GM19397 (cell line): ENCODE measurements at regions not wholly inside any gene's neighbourhood (a gene's known extent, or its start where the extent isn't known, plus 50 kb on each side); places are given as distances from the start of the nearest gene placed in this dataset.
"Not testable (repeated sequence)": the region's sequence is repeated elsewhere in the genome, so short reads cannot be mapped to it uniquely, and the experiment has no call there.

Source experiments
- ATAC-seq: cut with Tn5 transposase; IDR thresholded peaks from one replicate; pipeline ENCODE4 v1.9.1; 2021; ENCODE audit warnings: mild to moderate bottlenecking, moderate library complexity; ENCODE audit not compliant: unreplicated experiment

- ATAC-seq: no peak
Measured at GRCh38 chr10:130261306-130261705, 125.1 kb downstream of the GLRX3 start.

DNA sequence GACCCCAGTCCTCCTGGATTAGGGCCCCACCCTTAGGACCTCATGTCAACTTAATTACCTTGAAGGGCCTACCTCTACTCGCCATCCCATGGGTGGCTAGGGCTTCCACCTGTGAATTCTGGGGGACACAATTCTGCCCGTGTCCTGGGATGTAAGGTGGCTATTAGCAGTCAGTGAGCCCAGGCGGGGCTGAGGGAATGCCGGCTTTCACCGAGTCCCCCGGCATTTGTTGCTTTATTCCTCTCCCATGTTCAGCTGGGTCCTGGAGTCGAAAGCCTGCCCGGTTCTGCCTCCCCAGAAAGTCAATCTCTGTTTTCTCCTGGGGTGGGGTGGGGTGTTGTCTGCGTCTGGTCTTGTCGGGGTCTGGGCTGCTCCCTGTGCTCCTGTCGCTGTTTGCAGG, 125.6 kb downstream of the GLRX3 start:
- ATAC-seq: no peak

DNA sequence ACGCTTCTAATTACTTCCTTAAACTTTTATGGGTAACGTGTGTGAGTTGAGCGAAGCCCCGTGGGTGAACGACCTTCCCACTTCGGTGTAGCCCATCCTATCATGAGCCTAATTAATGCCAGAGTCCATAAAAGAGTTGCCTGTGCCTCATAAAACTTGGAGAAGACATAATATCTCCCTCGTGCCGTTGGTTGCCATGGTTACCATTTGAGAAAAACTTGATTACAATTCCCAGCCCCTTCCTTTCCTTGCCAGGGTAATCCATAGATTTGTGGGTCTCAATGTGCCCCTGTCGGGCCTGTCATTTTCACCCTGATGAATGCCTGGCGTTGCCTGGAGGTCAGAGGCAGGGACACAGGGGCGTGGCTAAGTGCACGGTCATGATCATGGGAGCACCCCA, 127.1 kb downstream of the GLRX3 start:
- no peak for ATAC-seq

DNA sequence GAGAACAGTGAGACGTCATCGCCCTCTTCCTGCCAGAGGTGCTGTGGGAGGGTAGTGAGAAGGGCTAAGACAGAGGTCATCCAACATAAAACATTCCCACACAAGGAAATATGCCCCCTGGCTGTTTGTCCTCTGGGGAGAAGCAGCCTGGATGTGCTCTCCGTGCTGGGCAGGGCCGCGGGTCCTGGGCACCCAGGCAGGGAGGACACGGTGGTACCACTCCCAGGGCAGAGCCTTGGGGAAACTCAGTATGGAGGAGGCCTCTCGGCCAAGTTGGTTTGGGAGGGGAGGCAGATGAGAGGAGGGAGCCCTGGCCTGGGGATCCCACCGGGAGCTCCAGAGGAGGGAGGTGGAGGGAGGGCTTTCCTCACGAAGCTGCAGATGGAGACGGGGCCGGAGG, 129.4 kb downstream of the GLRX3 start:
- ATAC-seq: no peak

DNA sequence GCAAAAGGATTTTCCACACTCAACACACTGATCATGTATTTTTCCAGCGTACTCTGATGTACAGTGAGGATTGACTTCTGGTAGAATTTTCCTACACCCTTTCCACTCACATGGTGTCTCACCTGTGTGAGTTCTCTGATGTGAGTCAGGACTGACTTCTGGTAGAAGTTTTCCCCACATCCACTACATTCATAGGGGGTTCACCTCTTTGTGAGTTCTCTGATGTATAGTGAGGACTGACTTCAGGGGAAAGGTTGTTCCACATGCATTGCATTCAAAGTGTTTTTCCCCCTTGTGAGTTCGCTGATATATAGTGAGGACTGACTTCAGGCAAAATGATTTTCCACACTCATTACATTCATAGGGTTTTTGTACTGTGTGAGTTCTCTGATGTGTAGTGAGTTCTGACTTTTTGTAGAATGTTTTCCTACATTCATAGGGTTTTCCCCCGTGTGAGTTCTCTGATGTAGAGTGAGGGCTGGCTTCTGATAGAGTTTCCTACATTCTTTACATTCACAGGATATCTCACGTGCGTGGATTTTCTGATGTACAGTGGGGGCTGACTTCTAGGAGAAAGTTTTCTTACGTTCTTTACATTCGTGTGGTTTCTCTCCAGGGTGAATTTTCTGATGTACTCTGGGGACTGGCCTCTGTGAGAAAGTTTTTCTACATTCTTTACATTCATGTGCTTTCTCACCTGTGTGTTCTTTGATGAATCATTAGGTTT, 146.5 kb downstream of the GLRX3 start:
- ATAC-seq: no peak

GRCh38 chr10:130283219-130283545, 147.0 kb downstream of the GLRX3 start:
- ATAC-seq: no peak

GRCh38 chr10:130295761-130296160, 159.6 kb downstream of the GLRX3 start:
- ATAC-seq: not testable (repeated sequence)

- ATAC-seq: peak; percentile 40
Measured at GRCh38 chr10:130300608-130301020, 164.4 kb downstream of the GLRX3 start.

- peak; percentile 64 for ATAC-seq
Measured at GRCh38 chr10:130301021-130301892, 165.1 kb downstream of the GLRX3 start.

DNA sequence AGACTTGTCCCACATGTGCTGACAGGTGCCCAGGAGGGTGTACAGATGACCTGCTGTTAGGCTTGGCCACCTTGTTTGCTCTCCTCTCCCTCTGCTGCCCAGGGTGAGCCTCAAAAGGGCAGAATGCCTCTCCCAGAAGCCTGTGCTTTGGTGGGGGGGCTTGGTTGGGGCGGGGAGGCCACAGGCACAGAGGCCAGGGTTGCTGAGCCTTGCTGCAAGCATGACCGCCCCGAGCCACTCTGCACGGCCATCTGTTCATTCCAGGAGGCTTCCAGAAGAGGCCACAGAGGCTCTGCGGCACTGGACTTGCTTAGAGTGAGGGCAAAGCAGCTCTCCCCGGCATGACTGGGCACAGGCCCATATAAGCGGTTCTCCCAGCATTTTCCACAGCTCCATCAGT, 190.8 kb downstream of the GLRX3 start:
- no peak for ATAC-seq

DNA sequence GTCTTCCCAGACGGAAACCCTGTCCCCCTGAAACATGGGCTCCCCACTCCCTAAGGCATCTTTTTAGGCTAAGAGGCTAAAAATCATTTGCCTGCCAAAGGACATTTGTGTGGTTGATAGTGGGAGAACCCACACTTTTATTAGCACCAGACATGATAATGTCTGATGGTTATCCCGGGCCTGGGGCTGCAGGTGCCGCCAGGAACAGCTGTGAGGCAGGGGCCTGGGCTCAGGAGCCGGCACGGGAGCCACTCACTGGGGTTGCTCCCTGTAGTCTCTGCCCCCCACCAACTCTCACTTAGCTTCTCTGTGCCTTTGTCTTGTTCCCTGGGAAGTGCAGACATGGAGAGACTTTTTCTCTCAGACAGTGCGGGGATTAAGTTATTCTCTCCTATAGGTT, 193.6 kb downstream of the GLRX3 start:
- ATAC-seq: no peak

DNA sequence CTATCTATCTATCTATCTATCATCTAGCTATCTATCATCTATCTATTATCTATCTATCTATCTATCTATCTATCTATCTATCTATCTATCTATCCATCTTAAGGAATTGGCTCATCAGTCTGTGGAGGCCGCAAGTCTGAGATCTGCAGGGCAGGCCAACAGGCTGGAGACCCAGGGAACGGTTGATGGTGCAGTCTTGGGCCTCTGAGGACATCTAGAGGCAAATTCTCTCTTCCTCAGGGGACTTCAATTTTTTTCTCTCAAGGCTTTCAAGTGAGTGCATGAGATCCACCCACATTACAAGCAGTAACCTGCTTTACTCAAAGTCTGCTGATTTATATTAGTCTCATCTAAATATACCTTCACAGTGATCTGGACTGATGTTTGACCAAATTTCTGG, 197.0 kb downstream of the GLRX3 start:
- no peak for ATAC-seq

DNA sequence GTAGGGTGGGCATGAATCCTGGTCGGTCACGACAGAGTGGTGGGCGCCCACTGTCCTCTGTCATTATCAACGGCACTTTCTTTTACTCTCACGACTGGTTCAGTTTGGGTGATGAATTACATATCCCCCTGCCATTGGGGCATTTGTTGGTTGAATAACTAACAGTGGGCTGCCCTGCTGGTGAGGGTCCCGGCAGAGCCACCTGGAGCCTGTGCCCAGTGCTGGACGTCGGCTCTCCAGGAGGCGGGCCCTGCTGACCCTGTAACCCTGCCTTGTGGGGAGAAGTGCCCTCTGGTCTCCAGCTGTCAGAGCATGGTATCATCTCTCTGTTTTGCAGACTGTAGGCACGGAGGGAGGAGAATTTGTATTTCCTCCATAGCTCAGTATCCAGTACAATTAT, 199.1 kb downstream of the GLRX3 start:
- no peak for ATAC-seq

- no peak for ATAC-seq
Measured at GRCh38 chr10:130336617-130337304, 200.6 kb downstream of the GLRX3 start.

DNA sequence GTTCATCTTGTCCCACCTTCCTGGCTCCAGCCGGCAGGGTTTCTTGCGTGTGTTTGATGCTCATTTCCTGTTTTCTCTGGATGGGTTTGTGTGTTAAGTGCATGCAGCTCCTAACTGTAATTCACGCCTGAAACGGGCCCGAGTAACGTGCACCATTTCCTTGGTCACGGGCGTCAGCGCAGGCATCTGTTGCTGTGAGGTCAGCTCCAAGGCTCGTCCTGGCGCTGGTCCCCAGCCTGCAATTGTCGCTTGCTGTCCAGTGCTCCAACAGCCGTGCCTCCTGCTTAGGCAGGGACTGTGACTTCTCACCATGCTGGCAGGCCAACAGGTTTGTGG, 201.1 kb downstream of the GLRX3 start:
- ATAC-seq: no peak

DNA sequence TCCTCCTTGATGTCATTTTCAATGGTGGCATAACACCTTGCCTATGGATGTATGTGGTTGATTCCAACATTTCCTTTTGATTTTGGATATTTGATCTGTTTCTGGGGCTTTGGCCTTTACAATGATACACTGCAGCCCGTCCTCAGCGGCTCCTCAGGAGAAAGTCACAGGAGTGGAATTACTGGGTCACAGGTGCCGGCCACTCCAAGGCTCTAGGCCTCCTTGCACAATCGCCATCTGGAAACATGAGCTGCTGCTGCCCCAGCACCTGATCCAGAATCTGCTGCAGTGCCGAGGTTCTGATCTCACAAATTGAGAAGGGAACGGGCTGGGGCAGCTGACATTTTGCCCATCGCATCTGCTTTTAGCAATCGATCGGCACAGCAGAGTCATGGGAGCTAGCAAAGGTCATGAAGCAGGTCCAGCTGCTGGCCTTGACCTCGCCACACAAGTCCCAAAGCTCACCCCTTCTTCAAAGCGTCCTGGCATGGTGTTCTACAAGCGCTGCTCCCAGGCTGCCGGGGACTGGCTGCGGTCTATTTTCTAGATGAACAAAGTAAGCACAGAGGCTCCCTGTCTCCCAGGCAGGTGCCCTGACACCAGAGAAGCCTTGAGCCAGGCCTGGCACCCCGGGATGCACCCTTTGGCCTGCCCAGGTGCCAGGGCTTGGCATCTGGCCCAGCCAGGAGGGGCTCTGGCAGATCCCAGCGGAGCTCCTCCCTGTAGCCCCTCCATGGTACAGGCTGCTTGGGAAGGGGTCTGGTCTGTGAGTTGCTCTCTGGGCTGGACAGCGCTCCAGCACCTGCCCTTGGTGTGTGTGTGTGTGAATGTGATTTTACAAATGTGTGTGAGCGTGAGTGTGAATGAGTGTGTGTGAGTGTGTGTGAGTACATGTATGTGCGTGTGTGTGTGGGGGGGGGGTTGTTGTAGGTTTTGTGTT, 201.8 kb downstream of the GLRX3 start:
- no peak for ATAC-seq

DNA sequence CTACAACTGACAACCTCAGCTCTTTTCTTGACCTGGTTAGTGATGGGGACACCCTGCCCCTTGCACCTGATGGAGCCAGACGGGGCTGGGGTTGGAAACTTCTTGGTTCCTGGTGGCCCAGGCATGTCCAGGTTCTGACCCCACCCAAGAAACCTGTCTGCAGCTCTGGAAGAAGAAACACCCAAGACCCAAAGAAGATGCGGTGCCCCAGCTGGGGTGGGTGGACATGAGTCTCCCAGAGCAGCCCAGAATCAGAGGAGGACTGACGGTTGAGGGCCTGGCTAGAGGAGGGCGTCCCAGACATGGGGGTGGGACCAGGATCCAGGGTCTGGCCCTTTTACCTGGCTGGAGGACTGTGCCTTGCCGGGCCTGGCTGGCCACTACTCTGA, 202.4 kb downstream of the GLRX3 start:
- ATAC-seq: no peak

DNA sequence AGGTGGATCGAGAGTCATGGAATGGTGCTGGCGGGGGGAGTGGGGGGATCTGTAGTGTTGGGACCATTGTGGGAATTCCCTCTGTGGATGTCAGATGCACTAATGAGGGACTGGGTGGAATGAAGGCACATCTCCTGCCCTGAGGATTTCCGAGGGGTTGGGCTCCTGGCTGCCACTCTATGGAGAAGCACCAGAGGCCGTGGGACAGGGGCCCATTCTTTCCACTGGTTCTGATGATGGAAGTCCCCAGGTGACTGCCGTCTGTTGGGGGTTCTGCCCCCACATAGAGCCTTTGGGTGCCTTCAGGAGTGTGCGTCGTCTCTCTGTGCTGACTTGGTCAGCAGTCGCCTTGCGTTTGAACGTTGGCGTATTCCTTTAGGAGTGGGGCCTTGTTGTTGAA, 202.9 kb downstream of the GLRX3 start:
- no peak for ATAC-seq

DNA sequence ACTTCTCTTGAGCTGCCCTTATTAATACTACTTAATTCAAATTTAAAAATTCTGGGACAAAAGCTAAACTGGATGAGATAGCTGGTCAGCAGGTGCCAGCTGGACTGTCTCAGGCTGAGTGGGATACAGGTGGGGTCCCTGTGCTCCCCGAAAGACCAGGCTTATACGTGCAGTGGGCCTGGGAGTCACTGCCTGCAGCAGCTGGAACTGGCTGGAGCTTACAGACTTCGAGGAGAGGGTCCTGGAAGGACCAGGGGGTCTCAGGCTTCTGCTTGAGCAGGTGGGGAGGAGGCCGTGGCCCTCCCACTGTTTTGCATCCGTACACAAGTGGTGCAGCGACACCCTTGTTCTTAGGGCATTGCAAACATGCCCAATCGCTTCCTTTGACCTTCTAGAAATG, 203.7 kb downstream of the GLRX3 start:
- ATAC-seq: no peak

- ATAC-seq: no peak
Measured at GRCh38 chr10:130340816-130341215, 204.6 kb downstream of the GLRX3 start.

GRCh38 chr10:130341356-130341755, 205.2 kb downstream of the GLRX3 start:
- ATAC-seq: no peak
